ENCODE measurements at regions not wholly inside any gene's neighbourhood (a gene's known extent, or its start where the extent isn't known, plus 50 kb on each side); places are given as distances from the start of the nearest gene placed in this dataset.

DNA sequence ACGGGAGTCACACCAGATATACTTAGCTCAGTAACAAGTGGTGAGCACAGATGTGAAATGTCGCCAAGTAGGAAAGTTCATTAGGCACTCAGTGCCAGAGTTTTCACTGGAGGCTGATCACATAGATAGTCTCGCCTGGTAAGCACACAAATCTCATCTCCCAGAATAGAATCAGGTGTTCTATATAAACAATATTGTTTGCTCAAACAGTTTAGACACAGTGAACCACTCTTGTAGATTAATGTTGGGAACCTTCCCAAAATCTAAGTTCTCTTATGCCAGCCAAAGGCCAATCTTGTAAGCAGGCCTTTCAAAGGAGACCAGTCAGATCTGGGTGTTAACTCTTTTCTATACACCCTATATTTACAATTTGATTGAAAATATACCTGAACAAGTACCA lies 716.5 kb upstream of the GRM3 start:
- Histone ChIP-seq H3K9ac (ENCODE audit: low read length) (no peak overlapping the region), H3K4me2 (ENCODE audit: low read length) (no peak overlapping the region), H4K20me1 (ENCODE audit: insufficient read depth, low read length) (no peaks in the 10 kb centered on the region), H2AFZ (ENCODE audit: low read length) (no peak overlapping the region), H3K4me3 (ENCODE audit: low read depth, low read length, poor library complexity, severe bottlenecking) (no peak overlapping the region), H3K27ac (ENCODE audit: low read depth, low read length, poor library complexity, severe bottlenecking) (no peak overlapping the region), H3K79me2 (ENCODE audit: insufficient read depth, low read length) (no peaks in the 10 kb centered on the region), H3K9me2 (ENCODE audit: low read depth, low read length) (no peaks in the 10 kb centered on the region), H3F3A (ENCODE audit: insufficient read depth, low read length) (no peaks in the 10 kb centered on the region), H3K27me3 (ENCODE audit: insufficient read depth, low read length) (no peaks in the 10 kb centered on the region), H3K9me3 (ENCODE audit: low read length) (no peaks in the 10 kb centered on the region), H3K4me1 (ENCODE audit: insufficient read depth, low read length, severe bottlenecking) (no peaks in the 10 kb centered on the region), H3K36me3 (ENCODE audit: insufficient read depth, low read length) (no peaks in the 10 kb centered on the region)
- TF ChIP-seq CTCF (IDR thresholded peaks at IDR 0.05; ENCODE audit: low read length) = no peak
- TF ChIP-seq EZH2 (IDR thresholded peaks at IDR 0.05; ENCODE audit: borderline replicate concordance, low read length) = no peak

- H3K27me3 ChIP-seq (ENCODE audit: insufficient read depth, low read length) = no peaks in the 10 kb centered on the region
- no peaks in the 10 kb centered on the region for H3K9me2 ChIP-seq (ENCODE audit: low read depth, low read length)
- no peak overlapping the region for H3K4me2 ChIP-seq (ENCODE audit: low read length)
- H3K27ac ChIP-seq (ENCODE audit: low read depth, low read length, poor library complexity, severe bottlenecking) = no peak overlapping the region
- TF ChIP-seq EZH2 (IDR thresholded peaks at IDR 0.05; ENCODE audit: borderline replicate concordance, low read length) = no peak
- TF ChIP-seq CTCF (IDR thresholded peaks at IDR 0.05; ENCODE audit: low read length) = no peak
- H4K20me1 ChIP-seq (ENCODE audit: insufficient read depth, low read length) = no peaks in the 10 kb centered on the region
- H3K9ac ChIP-seq (ENCODE audit: low read length) = no peak overlapping the region
- H2AFZ ChIP-seq (ENCODE audit: low read length) = no peak overlapping the region
- H3K79me2 ChIP-seq (ENCODE audit: insufficient read depth, low read length) = no peaks in the 10 kb centered on the region
- no peaks in the 10 kb centered on the region for H3K9me3 ChIP-seq (ENCODE audit: low read length)
- H3K4me1 ChIP-seq (ENCODE audit: insufficient read depth, low read length, severe bottlenecking) = no peaks in the 10 kb centered on the region
- H3K4me3 ChIP-seq (ENCODE audit: low read depth, low read length, poor library complexity, severe bottlenecking) = no peak overlapping the region
- no peaks in the 10 kb centered on the region for H3F3A ChIP-seq (ENCODE audit: insufficient read depth, low read length)
- no peaks in the 10 kb centered on the region for H3K36me3 ChIP-seq (ENCODE audit: insufficient read depth, low read length)
These were observed 719.6 kb upstream of the GRM3 start for GRCh38 chr7:85924062-85924461.

GRCh38 chr7:85916016-85916415 lies 727.7 kb upstream of the GRM3 start:
- no peaks in the 10 kb centered on the region for H3F3A ChIP-seq (ENCODE audit: insufficient read depth, low read length)
- H3K79me2 ChIP-seq (ENCODE audit: insufficient read depth, low read length) = no peaks in the 10 kb centered on the region
- H3K36me3 ChIP-seq (ENCODE audit: insufficient read depth, low read length) = no peaks in the 10 kb centered on the region
- no peak overlapping the region for H3K4me2 ChIP-seq (ENCODE audit: low read length)
- no peaks in the 10 kb centered on the region for H3K9me3 ChIP-seq (ENCODE audit: low read length)
- H2AFZ ChIP-seq (ENCODE audit: low read length) = no peak overlapping the region
- no peak overlapping the region for H3K4me3 ChIP-seq (ENCODE audit: low read depth, low read length, poor library complexity, severe bottlenecking)
- H3K4me1 ChIP-seq (ENCODE audit: insufficient read depth, low read length, severe bottlenecking) = no peaks in the 10 kb centered on the region
- no peak overlapping the region for H3K9ac ChIP-seq (ENCODE audit: low read length)
- H4K20me1 ChIP-seq (ENCODE audit: insufficient read depth, low read length) = no peaks in the 10 kb centered on the region
- TF ChIP-seq CTCF (IDR thresholded peaks at IDR 0.05; ENCODE audit: low read length) (no peak), EZH2 (IDR thresholded peaks at IDR 0.05; ENCODE audit: borderline replicate concordance, low read length) (no peak)
- H3K27me3 ChIP-seq (ENCODE audit: insufficient read depth, low read length) = no peaks in the 10 kb centered on the region
- no peak overlapping the region for H3K27ac ChIP-seq (ENCODE audit: low read depth, low read length, poor library complexity, severe bottlenecking)
- H3K9me2 ChIP-seq (ENCODE audit: low read depth, low read length) = no peaks in the 10 kb centered on the region

Measured in OCI-LY1 (cell line).